GM10266 (cell line): ENCODE measurements at regions not wholly inside any gene's neighbourhood (a gene's known extent, or its start where the extent isn't known, plus 50 kb on each side); places are given as distances from the start of the nearest gene placed in this dataset.

Source experiments
- DNase-seq: peaks from one replicate; pipeline ENCODE4 v3.0.0; 2012; ENCODE audit errors: extremely low spot score
- TF ChIP-seq, protein P1 (sequence below): IDR thresholded peaks from 2 replicates; pipeline ENCODE4 v1.5.1; 2012; ENCODE audit warnings: mild to moderate bottlenecking, low read depth; ENCODE audit not compliant: control insufficient read depth, insufficient read depth; ENCODE audit errors: missing control alignments

DNA sequence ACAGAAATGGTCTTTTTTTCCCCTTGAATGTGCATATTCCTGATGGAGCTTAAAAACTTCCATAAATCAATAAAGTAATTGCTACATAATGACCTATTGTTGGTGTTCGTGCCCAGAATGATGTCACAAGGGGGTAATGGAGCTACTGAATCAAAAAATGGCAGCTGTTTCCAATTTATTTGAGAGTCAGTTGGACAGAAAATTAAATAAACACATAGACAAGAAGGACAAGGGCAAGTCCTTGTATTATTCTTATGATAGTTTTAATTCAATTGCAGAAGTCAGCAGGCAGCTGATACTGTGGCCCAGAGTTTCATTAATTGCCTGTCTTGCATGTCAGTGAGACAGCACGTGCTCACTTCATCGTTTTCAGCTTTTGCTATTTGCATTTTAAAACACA is 473.5 kb downstream of the ETNK1 start:
- DNase-seq = no peak
- TF ChIP-seq, protein P1, sequence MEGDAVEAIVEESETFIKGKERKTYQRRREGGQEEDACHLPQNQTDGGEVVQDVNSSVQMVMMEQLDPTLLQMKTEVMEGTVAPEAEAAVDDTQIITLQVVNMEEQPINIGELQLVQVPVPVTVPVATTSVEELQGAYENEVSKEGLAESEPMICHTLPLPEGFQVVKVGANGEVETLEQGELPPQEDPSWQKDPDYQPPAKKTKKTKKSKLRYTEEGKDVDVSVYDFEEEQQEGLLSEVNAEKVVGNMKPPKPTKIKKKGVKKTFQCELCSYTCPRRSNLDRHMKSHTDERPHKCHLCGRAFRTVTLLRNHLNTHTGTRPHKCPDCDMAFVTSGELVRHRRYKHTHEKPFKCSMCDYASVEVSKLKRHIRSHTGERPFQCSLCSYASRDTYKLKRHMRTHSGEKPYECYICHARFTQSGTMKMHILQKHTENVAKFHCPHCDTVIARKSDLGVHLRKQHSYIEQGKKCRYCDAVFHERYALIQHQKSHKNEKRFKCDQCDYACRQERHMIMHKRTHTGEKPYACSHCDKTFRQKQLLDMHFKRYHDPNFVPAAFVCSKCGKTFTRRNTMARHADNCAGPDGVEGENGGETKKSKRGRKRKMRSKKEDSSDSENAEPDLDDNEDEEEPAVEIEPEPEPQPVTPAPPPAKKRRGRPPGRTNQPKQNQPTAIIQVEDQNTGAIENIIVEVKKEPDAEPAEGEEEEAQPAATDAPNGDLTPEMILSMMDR = no peak

DNA sequence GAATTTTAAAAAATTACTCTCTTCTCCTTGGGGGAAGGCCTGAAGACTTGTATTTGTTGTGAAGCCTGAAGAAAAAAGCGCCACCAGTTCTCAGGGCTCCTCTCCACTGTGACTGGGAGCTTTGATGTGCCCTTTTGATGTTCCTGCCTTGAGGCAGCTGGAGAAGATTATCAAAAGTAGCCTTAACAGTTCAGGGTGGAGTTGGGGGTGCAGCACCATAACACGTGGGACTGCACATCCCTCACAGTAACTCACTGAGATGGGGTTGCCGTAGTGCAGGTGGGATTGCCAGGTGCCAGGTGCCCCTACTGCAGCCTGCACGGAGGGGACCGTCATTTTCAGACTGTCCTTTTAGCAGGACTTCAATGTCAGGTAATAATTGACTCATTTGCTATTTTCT is 474.1 kb downstream of the ETNK1 start:
- DNase-seq = no peak
- TF ChIP-seq, protein P1 = no peak

DNA sequence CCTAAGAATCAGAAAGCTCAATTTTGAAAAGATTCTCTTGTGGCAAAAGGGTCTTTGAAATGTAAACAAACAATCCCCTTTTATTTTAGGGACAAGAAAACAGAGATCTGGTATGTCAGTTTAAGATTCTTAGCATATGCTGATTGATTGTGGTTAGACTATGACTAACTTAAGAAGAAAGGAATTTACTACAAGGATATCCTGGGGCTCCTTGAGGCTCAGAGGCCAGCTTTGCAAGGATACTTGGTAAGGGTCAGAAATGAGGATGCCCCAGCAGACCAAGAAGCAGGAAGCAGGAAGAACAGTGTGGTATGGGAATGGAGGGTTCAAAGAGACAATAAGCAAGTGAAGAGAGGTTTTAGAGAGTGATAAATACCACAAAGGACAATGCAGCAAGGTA is 474.6 kb downstream of the ETNK1 start:
- DNase-seq = no peak
- TF ChIP-seq, protein P1 = no peak

DNA sequence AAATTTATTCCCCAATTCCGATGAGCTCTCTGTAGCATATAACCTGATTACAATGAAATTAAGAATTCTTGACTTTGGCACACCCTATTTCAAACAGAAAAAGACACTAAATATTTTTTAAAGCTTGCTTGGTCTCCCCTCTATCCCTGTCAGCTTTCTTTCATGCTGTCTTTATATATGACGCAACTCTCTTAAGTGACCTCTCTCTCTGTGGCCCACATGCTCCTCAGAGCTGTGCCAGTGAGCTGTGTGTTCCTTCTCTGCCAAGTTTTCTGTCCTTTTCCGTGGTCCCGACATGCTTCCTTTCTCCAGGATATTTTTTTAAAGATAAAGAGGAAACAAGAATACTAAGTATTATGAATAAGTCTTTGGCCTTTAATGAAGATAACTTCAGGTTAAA is 484.0 kb downstream of the ETNK1 start:
- TF ChIP-seq, protein P1 = no peak
- no peak for DNase-seq

DNA sequence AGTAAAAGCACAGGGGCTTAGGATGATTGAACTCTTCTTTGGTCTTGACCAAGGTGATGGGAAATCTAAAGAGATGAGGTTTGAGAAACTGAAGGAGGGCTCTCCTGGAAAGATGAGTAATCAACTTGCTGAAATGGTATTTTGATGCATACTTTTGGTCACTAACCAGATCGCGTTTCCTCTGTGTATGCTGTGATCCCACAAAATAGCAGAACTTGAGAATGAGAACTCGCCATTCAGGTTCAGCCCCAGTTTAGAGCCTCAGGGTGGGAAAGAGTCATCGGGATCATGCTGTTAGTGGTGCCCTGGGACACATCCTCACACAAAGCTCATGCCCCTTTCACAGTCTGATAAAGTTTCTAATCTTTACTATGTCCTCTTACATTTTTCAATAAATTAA is 488.8 kb downstream of the ETNK1 start:
- TF ChIP-seq, protein P1 = no peak

DNA sequence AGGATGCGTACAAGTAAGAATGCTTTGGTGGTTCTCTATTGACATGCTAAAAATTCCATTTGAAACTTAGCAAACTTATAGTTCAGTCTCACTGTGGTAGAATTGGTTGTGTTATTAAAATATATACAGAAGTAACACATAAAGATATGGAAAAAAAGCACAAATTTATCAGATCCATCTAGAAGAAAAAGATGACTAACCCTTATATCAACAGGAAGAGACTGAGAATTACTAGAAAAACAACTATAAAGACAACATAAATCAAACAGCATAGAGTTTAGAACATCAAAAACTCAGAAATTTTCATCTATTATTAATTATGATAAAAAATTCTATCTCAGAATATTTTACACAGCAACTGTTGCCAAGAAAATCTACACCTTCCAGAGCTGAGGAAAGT is 491.0 kb downstream of the ETNK1 start:
- TF ChIP-seq, protein P1 = no peak
- no peak for DNase-seq

More for the DNA sequence above, 488.8 kb downstream of the ETNK1 start:
- DNase-seq = no peak

DNA sequence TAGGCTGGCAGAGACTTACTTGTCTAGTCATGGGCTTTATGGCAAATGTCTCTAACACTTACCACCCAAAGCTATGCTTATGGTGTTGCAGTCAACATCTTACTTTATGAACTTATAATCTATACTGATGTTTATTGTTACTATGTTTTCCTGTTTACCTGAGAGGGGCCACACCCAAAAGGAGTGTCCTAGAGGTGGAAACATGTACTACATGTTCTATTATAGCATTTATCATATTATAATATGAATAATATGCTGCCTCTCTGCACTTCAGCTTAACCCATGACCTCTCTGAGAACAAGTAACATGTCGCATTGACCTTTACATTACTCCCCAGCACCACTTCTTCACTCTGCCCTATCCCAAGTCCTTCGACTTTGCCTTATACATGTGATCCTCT is 501.8 kb downstream of the ETNK1 start:
- TF ChIP-seq, protein P1 = no peak
- no peak for DNase-seq
